ENCODE measurements at regions not wholly inside any gene's neighbourhood (a gene's known extent, or its start where the extent isn't known, plus 50 kb on each side); places are given as distances from the start of the nearest gene placed in this dataset.

GRCh38 chrX:107571296-107571998, 56.9 kb upstream of the PRPS1 start (continued):
- TF ChIP-seq PRDM15 (CRISPR knock-in tag; IDR thresholded peaks at IDR 0.05) (no peak), POLR2A (IDR thresholded peaks at IDR 0.05; ENCODE audit: low read depth, low read length) (no peak), STAT3 (IDR thresholded peaks at IDR 0.05; ENCODE audit: low read depth, low read length) (no peak)

GRCh38 chrX:107573016-107573415, 55.3 kb upstream of the PRPS1 start:
- H4K20me1 ChIP-seq (ENCODE audit: control insufficient read depth, insufficient read depth) = no peaks in the 10 kb centered on the region
- no peak overlapping the region for H3K9ac ChIP-seq (ENCODE audit: control insufficient read depth, insufficient read depth, low read length)
- intact Hi-C loops (cut with micrococcal nuclease; ENCODE audit: unreplicated experiment) = no loop called here
- H3K27me3 ChIP-seq (replicated peaks in 1 of 2; ENCODE audit: control insufficient read depth in 2 of 2, insufficient read depth in 2 of 2, low read length in 1 of 2) = no peaks in the 10 kb centered on the region
- CTCF ChIA-PET = no interaction called here
- H3K4me2 ChIP-seq (ENCODE audit: control insufficient read depth, insufficient read depth) = no peak overlapping the region
- H3K27ac ChIP-seq (ENCODE audit: control insufficient read depth, insufficient read depth) = no peak overlapping the region
- no peaks in the 10 kb centered on the region for H3K36me3 ChIP-seq (ENCODE audit: control insufficient read depth in 2 of 2, insufficient read depth in 2 of 2, low read length in 1 of 2)
- ATAC-seq (no peak), FAIRE-seq (no peak), DNase-seq (ENCODE audit: low read depth, low spot score) (no peak)
- POLR2A ChIA-PET = no interaction called here
- BruUV-seq (replicated peaks) = no TSS peak
- H3K4me1 ChIP-seq (ENCODE audit: control insufficient read depth, insufficient read depth, low read length) = no peaks in the 10 kb centered on the region
- in situ Hi-C loops (cut with MboI) = no loop called here
- no peaks in the 10 kb centered on the region for H3K9me3 ChIP-seq (replicated peaks; ENCODE audit: control insufficient read depth, insufficient read depth, low read length)
- SMC1A ChIA-PET (ENCODE audit: uncharacterized antibody, unreplicated experiment) = no interaction called here
- RAD21 ChIA-PET (ENCODE audit: unreplicated experiment) = no interaction called here
- H2AFZ ChIP-seq (ENCODE audit: control insufficient read depth, low read depth, low read length) = no peak overlapping the region
- H3K79me2 ChIP-seq (ENCODE audit: control insufficient read depth, insufficient read depth, low read length) = no peaks in the 10 kb centered on the region
- no peak overlapping the region for H3K4me3 ChIP-seq
- TF ChIP-seq KAT2A (conservative IDR thresholded peaks at IDR 0.05; ENCODE audit: control insufficient read depth, low read depth, low read length) = no peak
- TF ChIP-seq RELA (IDR thresholded peaks at IDR 0.05; ENCODE audit: borderline replicate concordance, partially characterized antibody) = no peak
- TF ChIP-seq EP300 (IDR thresholded peaks at IDR 0.05; ENCODE audit: borderline replicate concordance in 1 of 2, control insufficient read depth in 1 of 2, low read depth in 2 of 2, low read length in 2 of 2) = no peak
- TF ChIP-seq ZBTB4 (CRISPR knock-in tag; IDR thresholded peaks at IDR 0.05) = no peak
- TF ChIP-seq ETV6 (conservative IDR thresholded peaks at IDR 0.05 in 1 of 2, IDR thresholded peaks at IDR 0.05 in 1 of 2; ENCODE audit: borderline replicate concordance in 1 of 2, low read depth in 1 of 2) = no peak
- no peak for TF ChIP-seq TBL1XR1 (IDR thresholded peaks at IDR 0.05; ENCODE audit: low read depth, low read length)
- TF ChIP-seq YY1 (IDR thresholded peaks at IDR 0.05; ENCODE audit: low read depth, low read length) = no peak
- TF ChIP-seq IRF3 (IDR thresholded peaks at IDR 0.05) = no peak
- TF ChIP-seq NBN (IDR thresholded peaks at IDR 0.05) = no peak
- TF ChIP-seq CEBPB (IDR thresholded peaks at IDR 0.05; ENCODE audit: borderline replicate concordance in 1 of 2, low read depth in 2 of 2, low read length in 2 of 2) = no peak
- WGBS (ENCODE audit: insufficient coverage, insufficient replicate concordance, low lambda C conversion rate, missing lambda C conversion rate) = 59% methylated on average over 7 of the region's 7 CpGs
